H9 (cell line): ENCODE measurements at regions not wholly inside any gene's neighbourhood (a gene's known extent, or its start where the extent isn't known, plus 50 kb on each side); places are given as distances from the start of the nearest gene placed in this dataset.

Experiments used
- DNase-seq: peaks from one replicate; pipeline ENCODE4 v3.0.0-alpha.2; 2017
- H2AFZ ChIP-seq: one replicate; pipeline ENCODE4 v1.6.1; 2013; ENCODE audit warnings: mild to moderate bottlenecking, low read length, control low read depth, moderate library complexity
- H2AK5ac ChIP-seq: 2 replicates; pipeline ENCODE4 v1.6.1; 2013; ENCODE audit warnings: low read length, control low read depth, mixed read lengths; ENCODE audit not compliant: insufficient read length
- H2BK120ac ChIP-seq: one replicate; pipeline ENCODE4 v1.6.1; 2013; ENCODE audit warnings: low read depth, mild to moderate bottlenecking, low read length, control low read depth, inconsistent platforms; ENCODE audit not compliant: poor library complexity, severe bottlenecking
- H2BK12ac ChIP-seq: 2 replicates; pipeline ENCODE4 v1.6.1; 2013; ENCODE audit warnings: low read length, control low read depth, mixed read lengths, low read depth; ENCODE audit not compliant: insufficient read length
- H2BK15ac ChIP-seq: 2 replicates; pipeline ENCODE4 v1.6.1; 2013; ENCODE audit warnings: low read depth, low read length, control low read depth
- H2BK20ac ChIP-seq: one replicate; pipeline ENCODE4 v1.6.1; 2013; ENCODE audit warnings: low read depth, mild to moderate bottlenecking, low read length, control low read depth, inconsistent platforms; ENCODE audit not compliant: poor library complexity, severe bottlenecking
- H2BK5ac ChIP-seq: 2 replicates; pipeline ENCODE4 v1.6.1; 2013; ENCODE audit warnings: low read length, control low read depth, mixed read lengths; ENCODE audit not compliant: insufficient read length
- H3K14ac ChIP-seq: 2 replicates; pipeline ENCODE4 v1.6.1; 2013; ENCODE audit warnings: low read length, control low read depth; ENCODE audit not compliant: insufficient read depth
- H3K18ac ChIP-seq: 2 replicates; pipeline ENCODE4 v1.6.1; 2013; ENCODE audit warnings: low read depth, mild to moderate bottlenecking, mixed read lengths, low read length, control low read depth; ENCODE audit not compliant: insufficient read length
- H3K23ac ChIP-seq: 2 replicates; pipeline ENCODE4 v1.6.1; 2013; ENCODE audit warnings: low read length, control low read depth, mixed read lengths, low read depth; ENCODE audit not compliant: insufficient read length
- H3K23me2 ChIP-seq: 2 replicates; pipeline ENCODE4 v1.6.1; 2013; ENCODE audit warnings: low read depth, mild to moderate bottlenecking, mixed read lengths, low read length, control low read depth; ENCODE audit not compliant: insufficient read length, poor library complexity, severe bottlenecking
- H3K27ac ChIP-seq: 2 replicates; pipeline ENCODE4 v1.5.1; 2013; ENCODE audit warnings: low read length, control low read depth, mixed read lengths, low read depth; ENCODE audit not compliant: insufficient read length
- H3K27me3 ChIP-seq: 2 replicates; pipeline ENCODE4 v1.6.1; 2013; ENCODE audit warnings: low read length, control low read depth, inconsistent platforms; ENCODE audit not compliant: insufficient read depth
- H3K4ac ChIP-seq: 2 replicates; pipeline ENCODE4 v1.6.1; 2013; ENCODE audit warnings: low read depth, mild to moderate bottlenecking, control low read depth, inconsistent platforms, low read length, moderate library complexity
- H3K4me1 ChIP-seq: 2 replicates; pipeline ENCODE4 v1.6.1; 2013; ENCODE audit warnings: low read length, control low read depth, inconsistent platforms; ENCODE audit not compliant: insufficient read depth
- H3K4me2 ChIP-seq: 2 replicates; pipeline ENCODE4 v1.6.1; 2013; ENCODE audit warnings: low read length, control low read depth, mixed read lengths; ENCODE audit not compliant: insufficient read length, insufficient read depth
- H3K56ac ChIP-seq: 2 replicates; pipeline ENCODE4 v1.6.1; 2013; ENCODE audit warnings: low read depth, mild to moderate bottlenecking, mixed read lengths, low read length, control low read depth; ENCODE audit not compliant: insufficient read length
- H3K79me1 ChIP-seq: 2 replicates; pipeline ENCODE4 v1.6.1; 2013; ENCODE audit warnings: low read depth, mild to moderate bottlenecking, moderate library complexity, low read length, control low read depth, inconsistent platforms; ENCODE audit not compliant: insufficient read depth, poor library complexity, severe bottlenecking
- H3K79me2 ChIP-seq: 2 replicates; pipeline ENCODE4 v1.6.1; 2013; ENCODE audit warnings: low read length, control low read depth, inconsistent platforms; ENCODE audit not compliant: insufficient read depth
- H3K9ac ChIP-seq: 2 replicates; pipeline ENCODE4 v1.6.1; 2013; ENCODE audit warnings: low read length, control low read depth, mixed read lengths; ENCODE audit not compliant: insufficient read length; ENCODE audit errors: extremely low read depth
- H3K9me3 ChIP-seq: one replicate; pipeline ENCODE4 v1.6.1; 2013; ENCODE audit warnings: low read depth, low read length, inconsistent platforms; ENCODE audit not compliant: control insufficient read depth
- H3T11ph ChIP-seq: one replicate; pipeline ENCODE4 v1.6.1; 2013; ENCODE audit warnings: mild to moderate bottlenecking, low read length, control low read depth, inconsistent platforms
- H4K20me1 ChIP-seq: one replicate; pipeline ENCODE4 v1.6.1; 2013; ENCODE audit not compliant: control insufficient read depth, insufficient read length, insufficient read depth
- H4K5ac ChIP-seq: 2 replicates; pipeline ENCODE4 v1.6.1; 2013; ENCODE audit warnings: low read depth, mild to moderate bottlenecking, mixed read lengths, low read length, control low read depth; ENCODE audit not compliant: insufficient read length
- H4K8ac ChIP-seq: replicated peaks from 2 replicates; pipeline ENCODE4 v1.6.1; 2013; ENCODE audit warnings: low read length, control low read depth, mixed read lengths, low read depth; ENCODE audit not compliant: insufficient read length
- H4K91ac ChIP-seq: 2 replicates; pipeline ENCODE4 v1.6.1; 2013; ENCODE audit warnings: low read depth, mild to moderate bottlenecking, moderate library complexity, mixed read lengths, low read length, control low read depth; ENCODE audit not compliant: insufficient read length
- H3K27ac Mint-ChIP-seq, 3 experiments: 2 replicates in 2 of 3; 3 replicates in 1 of 3; pipeline ENCODE4 v1.8.0; 2020 to 2021; ENCODE audit warnings: mixed read lengths in 3 of 3, mild to moderate bottlenecking in 1 of 3, moderate library complexity in 1 of 3
- H3K27me3 Mint-ChIP-seq: 2 replicates; pipeline ENCODE4 v1.8.0; 2021; ENCODE audit warnings: low read depth, mild to moderate bottlenecking, moderate library complexity, mixed read lengths
- H3K36me3 Mint-ChIP-seq, 3 experiments: 2 replicates in 2 of 3; 3 replicates in 1 of 3; pipeline ENCODE4 v1.8.0; 2020 to 2021; ENCODE audit warnings: low read depth in 3 of 3, mixed read lengths in 3 of 3; ENCODE audit not compliant: insufficient read depth in 1 of 3
- H3K4me1 Mint-ChIP-seq, 2 experiments: 2 replicates each; pipeline ENCODE4 v1.8.0; 2020; ENCODE audit warnings: mixed read lengths in 2 of 2
- H3K4me3 Mint-ChIP-seq, 2 experiments: 2 replicates in 1 of 2; 3 replicates in 1 of 2; pipeline ENCODE4 v1.8.0; 2020 to 2021; ENCODE audit warnings: mild to moderate bottlenecking in 2 of 2, mixed read lengths in 2 of 2, moderate library complexity in 1 of 2
- H3K9me3 Mint-ChIP-seq, 2 experiments: 2 replicates in 1 of 2; 3 replicates in 1 of 2; pipeline ENCODE4 v1.8.0; 2020; ENCODE audit warnings: mild to moderate bottlenecking in 2 of 2, mixed read lengths in 2 of 2, moderate library complexity in 1 of 2
- CTCF ChIP-seq: fragments of 200-600 bp; sonication (generic); conservative IDR thresholded peaks from 3 replicates; pipeline ENCODE4 v1.8.0; 2021; ENCODE audit warnings: antibody characterized with exemption, mild to moderate bottlenecking
- WGBS: extraction: QIAGEN DNeasy Blood & Tissue Kit; methylation state at CpG from one replicate; pipeline ENCODE4 v1.1.7; 2013; ENCODE audit warnings: missing lambda C conversion rate, low lambda C conversion rate, mixed read lengths; ENCODE audit not compliant: insufficient read length; ENCODE audit errors: extremely low coverage; 5-methylcytosine and 5-hydroxymethylcytosine counted together

DNA sequence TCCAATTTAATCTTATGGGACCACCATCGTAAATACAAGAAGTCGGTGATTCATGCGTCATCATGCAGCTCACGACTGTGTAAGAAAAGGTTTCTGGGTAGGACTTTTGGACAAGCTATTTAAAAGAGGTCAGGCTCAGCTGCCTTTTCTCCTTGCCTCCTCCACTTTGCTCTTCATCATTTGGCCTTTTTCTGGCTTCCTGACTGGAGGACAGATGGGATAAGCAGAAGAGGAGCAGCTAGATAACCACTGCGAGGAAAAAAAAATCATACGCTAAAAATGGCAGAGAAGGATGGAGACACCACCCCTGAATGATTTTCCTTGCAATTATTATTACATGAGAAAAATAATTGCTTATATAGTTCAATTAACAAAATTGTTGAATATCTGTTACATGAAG lies 294.3 kb upstream of the FSTL5 start:
- no peak overlapping the region for H2AFZ ChIP-seq
- no peaks in the 10 kb centered on the region for H3K27me3 ChIP-seq
- H3K18ac ChIP-seq: no peak overlapping the region
- H4K5ac ChIP-seq: no peak overlapping the region
- Mint-ChIP-seq H3K4me3 (no peak overlapping the region), H3K27ac (no peak overlapping the region), H3K9me3 (peaks cover 0 to 2% of the 10 kb centered on the region in 2 experiments; a peak in 1 of 5 replicates), H3K4me1 (peaks cover 0 to 4% of the 10 kb centered on the region in 2 experiments; a peak in 1 of 4 replicates), H3K27me3 (no peaks in the 10 kb centered on the region), H3K36me3 (no peaks in the 10 kb centered on the region)
- no peak overlapping the region for H2BK20ac ChIP-seq
- no peaks in the 10 kb centered on the region for H3K79me2 ChIP-seq
- H3K14ac ChIP-seq: no peak overlapping the region
- H4K91ac ChIP-seq: no peak overlapping the region
- no peak overlapping the region for H3K56ac ChIP-seq
- H3K9ac ChIP-seq: no peak overlapping the region
- H4K8ac ChIP-seq: no peak overlapping the region
- H4K20me1 ChIP-seq: no peaks in the 10 kb centered on the region
- no peak overlapping the region for H3K23ac ChIP-seq
- no peaks in the 10 kb centered on the region for H3K23me2 ChIP-seq
- H2BK15ac ChIP-seq: no peak overlapping the region
- no peak overlapping the region for H3T11ph ChIP-seq
- no peak for DNase-seq
- no peak overlapping the region for H3K4ac ChIP-seq
- H3K27ac ChIP-seq: no peak overlapping the region
- no peaks in the 10 kb centered on the region for H3K9me3 ChIP-seq
- H3K4me2 ChIP-seq: no peak overlapping the region
- WGBS: no CpG with 5 or more reads among the region's 6 CpGs
- no peaks in the 10 kb centered on the region for H3K4me1 ChIP-seq
- no peak for TF ChIP-seq CTCF
- H2BK12ac ChIP-seq: no peak overlapping the region
- no peaks in the 10 kb centered on the region for H3K79me1 ChIP-seq
- H2BK120ac ChIP-seq: no peak overlapping the region
- no peak overlapping the region for H2AK5ac ChIP-seq
- no peak overlapping the region for H2BK5ac ChIP-seq
